Left kidney (tissue), 1 donor: ENCODE measurements at regions not wholly inside any gene's neighbourhood (a gene's known extent, or its start where the extent isn't known, plus 50 kb on each side); places are given as distances from the start of the nearest gene placed in this dataset.
"Not testable (repeated sequence)": the region's sequence is repeated elsewhere in the genome, so short reads cannot be mapped to it uniquely, and the experiment has no call there.

Experiments
- DNase-seq: peaks from one replicate; pipeline ENCODE4 v3.0.0-alpha.2; 2013

GRCh38 chr13:67549331-67549730, 319.2 kb upstream of the PCDH9 start:
- DNase-seq = no peak

- DNase-seq = no peak
Measured at GRCh38 chr13:67538906-67539305, 308.8 kb upstream of the PCDH9 start.

GRCh38 chr13:67520886-67521285, 290.8 kb upstream of the PCDH9 start:
- DNase-seq = no peak

- DNase-seq = no peak
Measured at GRCh38 chr13:67519356-67519755, 289.2 kb upstream of the PCDH9 start.

GRCh38 chr13:67518785-67519184, 288.6 kb upstream of the PCDH9 start:
- DNase-seq = no peak

- no peak for DNase-seq
Measured at GRCh38 chr13:67515895-67516294, 285.8 kb upstream of the PCDH9 start.

- no peak for DNase-seq
Measured at GRCh38 chr13:67509018-67509417, 278.9 kb upstream of the PCDH9 start.

- DNase-seq = not testable (repeated sequence)
Measured at GRCh38 chr13:67508275-67508674, 278.1 kb upstream of the PCDH9 start.

GRCh38 chr13:67506407-67506806, 276.3 kb upstream of the PCDH9 start:
- no peak for DNase-seq

GRCh38 chr13:67505376-67505775, 275.2 kb upstream of the PCDH9 start:
- no peak for DNase-seq

- no peak for DNase-seq
Measured at GRCh38 chr13:67498948-67499347, 268.8 kb upstream of the PCDH9 start.

- DNase-seq = no peak
Measured at GRCh38 chr13:67493835-67494234, 263.7 kb upstream of the PCDH9 start.

GRCh38 chr13:67489016-67489415, 258.9 kb upstream of the PCDH9 start:
- DNase-seq = no peak

- DNase-seq = no peak
Measured at GRCh38 chr13:67481445-67481844, 251.3 kb upstream of the PCDH9 start.

GRCh38 chr13:67474115-67474514, 244.0 kb upstream of the PCDH9 start:
- no peak for DNase-seq

- no peak for DNase-seq
Measured at GRCh38 chr13:67469623-67470022, 239.5 kb upstream of the PCDH9 start.

- DNase-seq = no peak
Measured at GRCh38 chr13:67466569-67466968, 236.4 kb upstream of the PCDH9 start.

- no peak for DNase-seq
Measured at GRCh38 chr13:67464154-67464553, 234.0 kb upstream of the PCDH9 start.

GRCh38 chr13:67462098-67462497, 232.0 kb upstream of the PCDH9 start:
- no peak for DNase-seq

GRCh38 chr13:67452526-67452925, 222.4 kb upstream of the PCDH9 start:
- not testable (repeated sequence) for DNase-seq

- no peak for DNase-seq
Measured at GRCh38 chr13:67445436-67445835, 215.3 kb upstream of the PCDH9 start.

GRCh38 chr13:67443923-67444322, 213.8 kb upstream of the PCDH9 start:
- DNase-seq = no peak

- no peak for DNase-seq
Measured at GRCh38 chr13:67440236-67440975, 210.3 kb upstream of the PCDH9 start.

GRCh38 chr13:67439365-67439764, 209.2 kb upstream of the PCDH9 start:
- DNase-seq = no peak

GRCh38 chr13:67438465-67438864, 208.3 kb upstream of the PCDH9 start:
- no peak for DNase-seq
